CD4-positive, alpha-beta T cell (primary cell): ENCODE measurements at regions not wholly inside any gene's neighbourhood (a gene's known extent, or its start where the extent isn't known, plus 50 kb on each side); places are given as distances from the start of the nearest gene placed in this dataset.

Experiments used
- ATAC-seq: fragments of 200-7000 bp; cut with Tn5 transposase; one replicate; pipeline ENCODE4 v1.10.0; 2022; ENCODE audit warnings: mild to moderate bottlenecking; ENCODE audit not compliant: poor library complexity
- CTCF ChIA-PET: fragments of 350-600 bp; sonication (Branson Sonifier 250); formaldehyde crosslinking; loops from one replicate; lab custom pipeline; 2021; ENCODE audit warnings: antibody characterized with exemption, inconsistent platforms; lab: Charles Lee
- POLR2A ChIA-PET: fragments of 350-600 bp; sonication (Branson Sonifier 250); formaldehyde crosslinking; loops from one replicate; lab custom pipeline; 2021; ENCODE audit warnings: antibody characterized with exemption, inconsistent platforms; lab: Charles Lee
- DNase-seq, 14 experiments: peaks; one replicate each; pipeline ENCODE4 v3.0.0-alpha.2; 2013 to 2020; ENCODE audit warnings: mixed read lengths in 2 of 14
- H3K27ac ChIP-seq, 2 donors: one replicate each; pipeline versions ENCODE4 v1.5.1 to v1.7.0; 2013; ENCODE audit warnings: low read length in 2 of 2, low read depth in 1 of 2, mild to moderate bottlenecking in 1 of 2
- H3K27me3 ChIP-seq, 2 experiments: 1 replicate in 1 of 2; 2 replicates in 1 of 2; pipeline versions ENCODE4 v1.6.1 to v1.7.0; 2013; ENCODE audit warnings: low read length in 2 of 2, control low read depth in 1 of 2, mild to moderate bottlenecking in 1 of 2, moderate library complexity in 1 of 2; ENCODE audit not compliant: insufficient read depth in 2 of 2, control insufficient read depth in 1 of 2
- H3K36me3 ChIP-seq: one replicate; pipeline ENCODE4 v1.6.1; 2013; ENCODE audit warnings: low read length, control low read depth; ENCODE audit not compliant: insufficient read depth
- H3K4me1 ChIP-seq: one replicate; pipeline ENCODE4 v1.6.1; 2013; ENCODE audit warnings: low read length, control low read depth; ENCODE audit not compliant: insufficient read depth
- H3K4me3 ChIP-seq: one replicate; pipeline ENCODE4 v1.5.1; 2013; ENCODE audit warnings: mild to moderate bottlenecking, low read length, moderate library complexity
- H3K9me3 ChIP-seq, 2 experiments: 1 replicate in 1 of 2; 2 replicates in 1 of 2; pipeline versions ENCODE4 v1.6.1 to v1.7.0; 2013; ENCODE audit warnings: low read length in 2 of 2, mild to moderate bottlenecking in 2 of 2, control low read depth in 1 of 2, moderate library complexity in 1 of 2; ENCODE audit not compliant: control insufficient read depth in 1 of 2, insufficient read depth in 1 of 2
- H3K27ac Mint-ChIP-seq: one replicate; pipeline ENCODE4 v1.8.0; 2020; ENCODE audit warnings: mixed read lengths
- H3K27me3 Mint-ChIP-seq: one replicate; pipeline ENCODE4 v1.8.0; 2021; ENCODE audit warnings: mixed read lengths
- H3K36me3 Mint-ChIP-seq: one replicate; pipeline ENCODE4 v1.8.0; 2021; ENCODE audit warnings: low read depth, mixed read lengths
- H3K4me1 Mint-ChIP-seq: one replicate; pipeline ENCODE4 v1.8.0; 2021; ENCODE audit warnings: low read depth, mixed read lengths
- H3K4me3 Mint-ChIP-seq: one replicate; pipeline ENCODE4 v1.8.0; 2020; ENCODE audit warnings: mild to moderate bottlenecking, mixed read lengths
- H3K9me3 Mint-ChIP-seq: one replicate; pipeline ENCODE4 v1.8.0; 2020; ENCODE audit warnings: mixed read lengths
- intact Hi-C, 2 experiments: fragments of 100-400 bp; cut with DNase I in 1 of 2; cut with micrococcal nuclease in 1 of 2; formaldehyde crosslinking; loops; one replicate each; pipeline versions ENCODE4 v1.15.1 to v1.9.0; 2023 to 2025; cut with DNase I, micrococcal nuclease
- TF ChIP-seq, protein P1 (sequence below): fragments of 200-600 bp; IDR thresholded peaks from one replicate; pipeline ENCODE4 v1.8.0; 2022; ENCODE audit warnings: antibody characterized with exemption, mild to moderate bottlenecking

DNA sequence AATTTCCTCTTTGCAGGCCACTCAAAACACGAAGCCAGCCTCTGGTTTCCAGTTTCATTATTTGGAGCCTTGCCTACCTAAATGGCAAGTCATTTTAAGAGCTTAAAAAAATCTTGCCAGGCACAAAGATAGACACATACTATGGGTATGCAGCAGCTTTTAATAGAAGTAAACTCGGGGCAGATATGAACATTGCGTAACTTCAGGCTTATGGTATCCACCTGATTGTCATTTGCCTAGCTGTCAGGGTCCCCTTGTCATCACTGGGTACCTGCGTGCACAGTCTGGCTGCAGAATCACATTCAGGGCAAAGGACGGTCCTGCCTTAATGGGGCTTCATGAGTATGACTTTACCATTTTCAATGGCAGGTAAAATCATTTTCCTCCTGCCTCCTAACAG is 466.1 kb upstream of the NRP1 start:
- Mint-ChIP-seq H3K9me3 (no peaks in the 10 kb centered on the region), H3K27me3 (no peaks in the 10 kb centered on the region), H3K4me3 (no peak overlapping the region), H3K36me3 (no peaks in the 10 kb centered on the region), H3K27ac (no peak overlapping the region), H3K4me1 (no peaks in the 10 kb centered on the region)
- H3K9me3 ChIP-seq = no peaks in the 10 kb centered on the region
- H3K4me3 ChIP-seq = no peak overlapping the region
- H3K4me1 ChIP-seq = no peaks in the 10 kb centered on the region
- intact Hi-C loops = no loop called here
- ATAC-seq (no peak), DNase-seq (no peak)
- ChIA-PET POLR2A (no interaction called here), CTCF (no interaction called here)
- TF ChIP-seq, protein P1, sequence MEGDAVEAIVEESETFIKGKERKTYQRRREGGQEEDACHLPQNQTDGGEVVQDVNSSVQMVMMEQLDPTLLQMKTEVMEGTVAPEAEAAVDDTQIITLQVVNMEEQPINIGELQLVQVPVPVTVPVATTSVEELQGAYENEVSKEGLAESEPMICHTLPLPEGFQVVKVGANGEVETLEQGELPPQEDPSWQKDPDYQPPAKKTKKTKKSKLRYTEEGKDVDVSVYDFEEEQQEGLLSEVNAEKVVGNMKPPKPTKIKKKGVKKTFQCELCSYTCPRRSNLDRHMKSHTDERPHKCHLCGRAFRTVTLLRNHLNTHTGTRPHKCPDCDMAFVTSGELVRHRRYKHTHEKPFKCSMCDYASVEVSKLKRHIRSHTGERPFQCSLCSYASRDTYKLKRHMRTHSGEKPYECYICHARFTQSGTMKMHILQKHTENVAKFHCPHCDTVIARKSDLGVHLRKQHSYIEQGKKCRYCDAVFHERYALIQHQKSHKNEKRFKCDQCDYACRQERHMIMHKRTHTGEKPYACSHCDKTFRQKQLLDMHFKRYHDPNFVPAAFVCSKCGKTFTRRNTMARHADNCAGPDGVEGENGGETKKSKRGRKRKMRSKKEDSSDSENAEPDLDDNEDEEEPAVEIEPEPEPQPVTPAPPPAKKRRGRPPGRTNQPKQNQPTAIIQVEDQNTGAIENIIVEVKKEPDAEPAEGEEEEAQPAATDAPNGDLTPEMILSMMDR = no peak
- H3K36me3 ChIP-seq = no peaks in the 10 kb centered on the region
- no peak overlapping the region for H3K27ac ChIP-seq
- no peaks in the 10 kb centered on the region for H3K27me3 ChIP-seq

DNA sequence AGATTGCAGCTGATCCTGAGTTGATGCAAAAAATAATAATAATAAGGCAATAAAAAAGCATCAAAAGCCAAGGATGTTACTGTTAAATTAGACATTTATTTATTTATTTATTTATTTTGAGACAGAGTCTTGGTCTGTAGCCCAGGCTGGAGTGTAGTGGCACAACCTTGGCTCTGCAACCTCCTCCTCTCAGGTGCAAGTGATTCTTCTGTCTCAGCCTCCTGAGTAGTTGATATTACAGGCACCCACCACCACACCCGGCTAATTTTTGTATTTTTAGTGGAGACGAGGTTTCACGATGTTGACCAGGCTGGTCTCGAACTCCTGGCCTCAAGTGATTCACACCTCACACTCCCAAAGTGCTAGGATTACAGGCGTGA is 465.5 kb upstream of the NRP1 start:
- Mint-ChIP-seq H3K4me1 (no peaks in the 10 kb centered on the region), H3K36me3 (no peaks in the 10 kb centered on the region), H3K4me3 (no peak overlapping the region), H3K27ac (no peak overlapping the region), H3K9me3 (no peaks in the 10 kb centered on the region), H3K27me3 (no peaks in the 10 kb centered on the region)
- no peak overlapping the region for H3K27ac ChIP-seq
- no peak overlapping the region for H3K4me3 ChIP-seq
- no peaks in the 10 kb centered on the region for H3K4me1 ChIP-seq
- ATAC-seq (no peak), DNase-seq (no peak)
- H3K36me3 ChIP-seq = no peaks in the 10 kb centered on the region
- ChIA-PET POLR2A (no interaction called here), CTCF (no interaction called here)
- TF ChIP-seq, protein P1 = no peak
- H3K9me3 ChIP-seq = no peaks in the 10 kb centered on the region
- no peaks in the 10 kb centered on the region for H3K27me3 ChIP-seq
- intact Hi-C loops = no loop called here

DNA sequence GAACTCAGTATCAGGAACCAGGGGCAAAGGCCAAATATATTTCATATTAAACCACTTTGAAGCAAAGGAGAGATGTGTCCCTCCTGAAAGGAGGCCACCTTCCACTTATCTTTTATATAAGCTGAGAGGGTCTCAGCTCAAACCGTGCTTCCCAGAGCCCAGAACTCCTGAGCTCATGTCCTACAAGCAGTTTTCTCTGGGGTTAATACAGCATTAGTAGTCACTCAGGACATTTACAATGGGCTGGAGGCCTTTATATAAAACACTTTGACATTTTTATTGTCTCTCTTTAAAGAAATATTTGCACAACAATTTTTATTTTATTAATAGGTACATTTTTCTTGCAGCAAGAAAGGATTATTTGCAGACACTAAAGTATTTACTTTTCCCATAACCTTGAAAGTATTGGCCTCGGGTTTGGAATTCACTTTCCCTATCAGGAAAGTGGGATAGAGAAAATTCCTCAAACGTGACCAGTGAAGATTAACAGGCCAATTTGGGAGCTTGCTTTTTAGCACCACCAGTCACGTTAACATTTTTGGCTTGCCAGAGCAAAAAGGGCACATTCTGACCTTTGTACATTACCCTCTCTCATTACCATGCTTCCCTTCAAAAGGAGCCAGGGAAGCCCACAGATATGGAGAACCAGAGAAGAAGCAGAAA is 464.9 kb upstream of the NRP1 start:
- Histone ChIP-seq H3K36me3 (no peaks in the 10 kb centered on the region), H3K4me1 (no peaks in the 10 kb centered on the region), H3K27ac (no peak overlapping the region), H3K4me3 (no peak overlapping the region), H3K27me3 (no peaks in the 10 kb centered on the region), H3K9me3 (no peaks in the 10 kb centered on the region)
- ChIA-PET CTCF (no interaction called here), POLR2A (no interaction called here)
- TF ChIP-seq, protein P1 = no peak
- DNase-seq = no peak
- H3K4me1 Mint-ChIP-seq = no peaks in the 10 kb centered on the region
- H3K27me3 Mint-ChIP-seq = no peaks in the 10 kb centered on the region
- H3K4me3 Mint-ChIP-seq = no peak overlapping the region
- no peak overlapping the region for H3K27ac Mint-ChIP-seq
- intact Hi-C loops = no loop called here
- ATAC-seq = no peak
- H3K9me3 Mint-ChIP-seq = no peaks in the 10 kb centered on the region
- H3K36me3 Mint-ChIP-seq = no peaks in the 10 kb centered on the region
